A549 (cell line): ENCODE measurements at regions not wholly inside any gene's neighbourhood (a gene's known extent, or its start where the extent isn't known, plus 50 kb on each side); places are given as distances from the start of the nearest gene placed in this dataset.

Experiments used
- ATAC-seq, 2 experiments: fragments of 200-7000 bp in 1 of 2; fragments of >200 bp in 1 of 2; cut with Nextera tagmentation in 1 of 2; cut with Tn5 transposase in 1 of 2; 3 replicates each; pipeline versions ENCODE4 v1.8.0 to v1.9.1; 2018 to 2020; ENCODE audit warnings: mild to moderate bottlenecking in 1 of 2, moderate library complexity in 1 of 2
- CTCF ChIA-PET: fragments of 300-600 bp; sonication (Branson Sonifier 250); formaldehyde crosslinking; extraction: SDS; loops from one replicate; lab custom pipeline; 2021; ENCODE audit warnings: antibody characterized with exemption, inconsistent platforms; lab: Yijun Ruan, JAX
- POLR2A ChIA-PET: fragments of 350-600 bp; formaldehyde crosslinking; extraction: SDS; loops from one replicate; lab custom pipeline; 2021; ENCODE audit warnings: antibody characterized with exemption, inconsistent platforms; lab: Yijun Ruan, JAX
- DNase-seq, 2 experiments: peaks; one replicate each; pipeline versions ENCODE4 v3.0.0 to v3.0.0-alpha.2; 2011 to 2016; ENCODE audit warnings: low read depth in 1 of 2, low spot score in 1 of 2
- FAIRE-seq: peaks from 2 replicates; lab custom pipeline; 2011; peaks lifted over from hg19 to GRCh38; lab: Jason Lieb, UNC
- H3K27ac ChIP-seq, 2 experiments: fragments of >200 bp; sonication (Bioruptor Twin); formaldehyde crosslinking; 3 replicates each; pipeline ENCODE4 v1.5.1; 2016 to 2017
- H3K4me1 ChIP-seq: fragments of >200 bp; sonication (Bioruptor Twin); formaldehyde crosslinking; 3 replicates; pipeline ENCODE4 v1.6.1; 2016
- H3K4me2 ChIP-seq: fragments of >200 bp; sonication (Bioruptor Twin); formaldehyde crosslinking; 3 replicates; pipeline ENCODE4 v1.6.1; 2016
- H3K4me3 ChIP-seq: fragments of >200 bp; sonication (Bioruptor Twin); formaldehyde crosslinking; 3 replicates; pipeline ENCODE4 v1.5.1; 2016
- H3K9me3 ChIP-seq: fragments of >200 bp; sonication (Bioruptor Twin); formaldehyde crosslinking; 3 replicates; pipeline ENCODE4 v1.6.1; 2016
- CBX2 ChIP-seq: fragments of 200-600 bp; sonication (generic); IDR thresholded peaks from 2 replicates; pipeline ENCODE4 v1.6.1; 2016; ENCODE audit warnings: low read depth, mild to moderate bottlenecking, borderline replicate concordance
- CBX8 ChIP-seq: fragments of 200-600 bp; sonication (generic); IDR thresholded peaks from 2 replicates; pipeline ENCODE4 v1.6.1; 2016
- CHD2 ChIP-seq: fragments of 150-350 bp; IDR thresholded peaks from 2 replicates; pipeline ENCODE4 v1.6.1; 2014; ENCODE audit warnings: low read length; ENCODE audit not compliant: partially characterized antibody
- EHF ChIP-seq: fragments of 250-450 bp; sonication (Bioruptor Pico); IDR thresholded peaks from 2 replicates; pipeline ENCODE4 v1.5.0; 2020; ENCODE audit warnings: mild to moderate bottlenecking
- EHMT2 ChIP-seq: fragments of 200-600 bp; sonication (generic); IDR thresholded peaks from 2 replicates; pipeline ENCODE4 v1.6.1; 2016; ENCODE audit warnings: antibody characterized with exemption, low read depth, mild to moderate bottlenecking, moderate library complexity
- ESRRA ChIP-seq: fragments of 150-350 bp; IDR thresholded peaks from 2 replicates; pipeline ENCODE4 v1.6.1; 2014; ENCODE audit warnings: mild to moderate bottlenecking, low read length, borderline replicate concordance
- FOSB ChIP-seq: fragments of 250-450 bp; sonication (Bioruptor Pico); IDR thresholded peaks from 2 replicates; pipeline ENCODE4 v1.5.0; 2020; ENCODE audit warnings: mild to moderate bottlenecking, moderate library complexity
- FOXS1 ChIP-seq: fragments of 250-450 bp; sonication (Bioruptor Pico); IDR thresholded peaks from 2 replicates; pipeline ENCODE4 v1.5.0; 2020; ENCODE audit warnings: mild to moderate bottlenecking, moderate library complexity
- GATA3 ChIP-seq: IDR thresholded peaks from 2 replicates; pipeline ENCODE4 v1.6.1; 2012; ENCODE audit warnings: borderline replicate concordance
- HEYL ChIP-seq: fragments of 250-450 bp; sonication (Bioruptor Pico); IDR thresholded peaks from 2 replicates; pipeline ENCODE4 v1.8.0; 2021; ENCODE audit warnings: mild to moderate bottlenecking, moderate library complexity
- HOXB13 ChIP-seq: fragments of 250-450 bp; sonication (Bioruptor Pico); IDR thresholded peaks from 2 replicates; pipeline ENCODE4 v1.5.0; 2020; ENCODE audit warnings: low read depth, mild to moderate bottlenecking, moderate library complexity
- KDM1A ChIP-seq: fragments of 200-600 bp; sonication (generic); IDR thresholded peaks from 2 replicates; pipeline ENCODE4 v1.6.1; 2016; ENCODE audit warnings: low read depth, mild to moderate bottlenecking
- NR3C1 ChIP-seq: fragments of >200 bp; sonication (Bioruptor Twin); formaldehyde crosslinking; IDR thresholded peaks from 3 replicates; pipeline ENCODE4 v1.6.1; 2017
- POLR2A ChIP-seq: IDR thresholded peaks from 2 replicates; pipeline ENCODE4 v1.6.1; 2012; ENCODE audit warnings: mild to moderate bottlenecking, low read length
- POLR2AphosphoS2 ChIP-seq: conservative IDR thresholded peaks from 2 replicates; pipeline ENCODE4 v1.6.1; 2012; ENCODE audit warnings: low read length, improper control_type of control experiment, inconsistent platforms
- RAD21 ChIP-seq, 2 experiments: fragments of >200 bp in 1 of 2; sonication (Bioruptor Twin) in 1 of 2; formaldehyde crosslinking in 1 of 2; IDR thresholded peaks in 1 of 2; conservative IDR thresholded peaks in 1 of 2; 2 replicates in 1 of 2; 3 replicates in 1 of 2; pipeline ENCODE4 v1.6.1; 2012 to 2018; ENCODE audit warnings: inconsistent platforms in 1 of 2
- RARB ChIP-seq: fragments of 250-450 bp; sonication (Bioruptor Pico); IDR thresholded peaks from 2 replicates; pipeline ENCODE4 v1.8.0; 2021; ENCODE audit warnings: mild to moderate bottlenecking, moderate library complexity
- RFX5 ChIP-seq: fragments of 450-650 bp; IDR thresholded peaks from 2 replicates; pipeline ENCODE4 v1.7.1; 2014; ENCODE audit warnings: antibody characterized with exemption, mild to moderate bottlenecking, moderate library complexity
- RNF2 ChIP-seq: fragments of 200-600 bp; sonication (generic); IDR thresholded peaks from 2 replicates; pipeline ENCODE4 v1.6.1; 2016; ENCODE audit warnings: low read depth, mild to moderate bottlenecking, antibody characterized with exemption, moderate library complexity, borderline replicate concordance
- SMC3 ChIP-seq: fragments of >200 bp; sonication (Bioruptor Twin); formaldehyde crosslinking; IDR thresholded peaks from 3 replicates; pipeline ENCODE4 v1.6.1; 2018; ENCODE audit warnings: inconsistent platforms
- TFCP2L1 ChIP-seq: fragments of 250-450 bp; sonication (Bioruptor Pico); IDR thresholded peaks from 2 replicates; pipeline ENCODE4 v1.5.0; 2021; ENCODE audit warnings: mild to moderate bottlenecking
- ZC3H11A ChIP-seq: fragments of 450-650 bp; IDR thresholded peaks from 2 replicates; pipeline ENCODE4 v1.6.1; 2014; ENCODE audit warnings: antibody characterized with exemption, mild to moderate bottlenecking
- ZNF302 ChIP-seq: fragments of 250-450 bp; sonication (Bioruptor Pico); IDR thresholded peaks from 2 replicates; pipeline ENCODE4 v1.9.0; 2021; ENCODE audit warnings: inconsistent platforms, mild to moderate bottlenecking, moderate library complexity
- WGBS: methylation state at CpG from one replicate; pipeline ENCODE4 v1.1.6; 2017; ENCODE audit errors: missing lambda C conversion rate; 5-methylcytosine and 5-hydroxymethylcytosine counted together
- TF ChIP-seq, protein P1 (sequence below): IDR thresholded peaks from 2 replicates; pipeline ENCODE4 v1.6.1; 2012
- TF ChIP-seq, protein P2 (sequence below): fragments of >200 bp; sonication (Bioruptor Twin); formaldehyde crosslinking; IDR thresholded peaks from 3 replicates; pipeline ENCODE4 v1.5.1; 2016
- TF ChIP-seq, protein P3 (sequence below): fragments of >200 bp; sonication (Bioruptor Twin); formaldehyde crosslinking; IDR thresholded peaks from 3 replicates; pipeline ENCODE4 v1.6.1; 2016
- TF ChIP-seq, protein P4 (sequence below): fragments of >200 bp; sonication (Bioruptor Twin); formaldehyde crosslinking; IDR thresholded peaks from 2 replicates; pipeline ENCODE4 v1.6.1; 2016

DNA sequence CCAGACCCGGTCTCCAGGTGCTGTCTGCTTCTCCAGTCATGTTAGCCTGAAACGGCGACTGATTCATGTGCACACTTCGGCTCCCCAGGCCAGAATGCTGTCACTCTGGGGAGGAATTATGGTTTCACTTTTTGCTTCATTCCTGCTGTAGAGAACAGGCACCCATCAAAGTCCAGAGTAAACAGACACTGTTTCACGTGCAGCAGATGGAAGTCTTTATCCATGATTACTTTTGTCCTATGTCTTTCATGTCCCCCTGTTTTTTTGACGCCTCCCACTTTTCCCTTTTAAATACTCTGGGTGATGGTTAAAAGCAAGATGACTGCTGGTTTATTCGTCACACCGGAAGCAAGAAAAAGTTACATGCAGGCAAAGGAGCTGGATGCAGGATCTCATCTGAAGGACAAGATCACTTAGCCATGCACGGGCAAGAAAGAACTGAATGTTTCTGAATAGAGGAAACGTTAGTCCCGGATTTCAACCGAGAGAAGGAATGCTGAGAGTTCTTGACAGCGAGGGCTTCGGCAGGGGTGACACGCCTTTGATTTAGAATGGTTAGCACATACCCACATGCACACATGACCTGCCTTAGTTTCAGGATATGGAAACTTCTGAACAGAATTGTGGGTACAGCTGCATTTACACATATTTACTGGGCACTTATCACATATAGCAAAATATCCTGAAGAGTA is 250.0 kb upstream of the KLF6 start:
- no peak for FAIRE-seq
- Histone ChIP-seq H3K4me3 (no peak overlapping the region), H3K9me3 (no peaks in the 10 kb centered on the region), H3K4me1 (no peaks in the 10 kb centered on the region), H3K4me2 (no peak overlapping the region), H3K27ac (no peak overlapping the region)
- WGBS = 80% methylated on average over 15 of the region's 15 CpGs
- no peak for TF ChIP-seq POLR2AphosphoS2
- ChIA-PET POLR2A (no interaction called here), CTCF (interaction anchor here (0.5 kb wide), 1 partner anchor 1057 kb away, joined by 3 read pairs; no protein-coding TSS in a partner anchor)
- no peak for ATAC-seq
- no peak for DNase-seq

DNA sequence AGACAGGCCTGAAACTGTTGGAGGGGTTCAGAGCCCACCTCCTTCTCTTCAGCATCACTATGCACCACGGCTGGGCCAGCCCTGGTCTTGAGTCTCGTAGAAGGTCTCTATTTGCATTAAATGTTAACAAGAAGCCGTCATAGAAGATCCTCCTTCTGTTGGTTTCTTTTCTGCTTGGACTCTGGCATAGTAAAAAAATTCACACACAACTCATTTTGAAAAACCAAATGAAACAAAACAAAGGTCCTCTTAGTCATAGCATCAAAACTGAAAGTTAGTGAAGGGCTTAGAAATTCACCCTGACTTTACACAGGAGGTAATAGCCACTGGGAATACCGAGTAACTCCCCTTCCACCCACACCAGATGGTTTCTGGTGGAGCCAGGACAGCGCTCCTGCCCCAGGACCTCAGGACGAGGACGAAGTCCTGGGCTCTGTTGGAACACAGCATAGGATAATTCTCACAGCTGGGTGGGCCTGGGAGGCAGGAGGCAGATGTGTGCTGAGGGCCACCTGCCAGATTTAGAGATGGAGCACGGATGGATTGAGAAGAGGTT is 248.4 kb upstream of the KLF6 start:
- Histone ChIP-seq H3K4me2 (no peak overlapping the region), H3K27ac (no peak overlapping the region), H3K4me3 (no peak overlapping the region), H3K4me1 (no peaks in the 10 kb centered on the region), H3K9me3 (no peaks in the 10 kb centered on the region)
- FAIRE-seq = no peak
- CTCF ChIA-PET = no interaction called here
- TF ChIP-seq FOXS1 (CRISPR knock-in tag) (no peak), HEYL (CRISPR knock-in tag) (no peak), EHF (no peak), ZNF302 (CRISPR knock-in tag) (no peak), SMC3 (no peak), TFCP2L1 (no peak), ZC3H11A (no peak), RFX5 (no peak), CBX2 (no peak), EHMT2 (no peak), RNF2 (no peak), NR3C1 (no peak), CHD2 (no peak), ESRRA (no peak)
- TF ChIP-seq, protein P1, sequence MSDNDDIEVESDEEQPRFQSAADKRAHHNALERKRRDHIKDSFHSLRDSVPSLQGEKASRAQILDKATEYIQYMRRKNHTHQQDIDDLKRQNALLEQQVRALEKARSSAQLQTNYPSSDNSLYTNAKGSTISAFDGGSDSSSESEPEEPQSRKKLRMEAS = no peak
- TF ChIP-seq, protein P2, sequence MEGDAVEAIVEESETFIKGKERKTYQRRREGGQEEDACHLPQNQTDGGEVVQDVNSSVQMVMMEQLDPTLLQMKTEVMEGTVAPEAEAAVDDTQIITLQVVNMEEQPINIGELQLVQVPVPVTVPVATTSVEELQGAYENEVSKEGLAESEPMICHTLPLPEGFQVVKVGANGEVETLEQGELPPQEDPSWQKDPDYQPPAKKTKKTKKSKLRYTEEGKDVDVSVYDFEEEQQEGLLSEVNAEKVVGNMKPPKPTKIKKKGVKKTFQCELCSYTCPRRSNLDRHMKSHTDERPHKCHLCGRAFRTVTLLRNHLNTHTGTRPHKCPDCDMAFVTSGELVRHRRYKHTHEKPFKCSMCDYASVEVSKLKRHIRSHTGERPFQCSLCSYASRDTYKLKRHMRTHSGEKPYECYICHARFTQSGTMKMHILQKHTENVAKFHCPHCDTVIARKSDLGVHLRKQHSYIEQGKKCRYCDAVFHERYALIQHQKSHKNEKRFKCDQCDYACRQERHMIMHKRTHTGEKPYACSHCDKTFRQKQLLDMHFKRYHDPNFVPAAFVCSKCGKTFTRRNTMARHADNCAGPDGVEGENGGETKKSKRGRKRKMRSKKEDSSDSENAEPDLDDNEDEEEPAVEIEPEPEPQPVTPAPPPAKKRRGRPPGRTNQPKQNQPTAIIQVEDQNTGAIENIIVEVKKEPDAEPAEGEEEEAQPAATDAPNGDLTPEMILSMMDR = no peak
- TF ChIP-seq, protein P3, sequence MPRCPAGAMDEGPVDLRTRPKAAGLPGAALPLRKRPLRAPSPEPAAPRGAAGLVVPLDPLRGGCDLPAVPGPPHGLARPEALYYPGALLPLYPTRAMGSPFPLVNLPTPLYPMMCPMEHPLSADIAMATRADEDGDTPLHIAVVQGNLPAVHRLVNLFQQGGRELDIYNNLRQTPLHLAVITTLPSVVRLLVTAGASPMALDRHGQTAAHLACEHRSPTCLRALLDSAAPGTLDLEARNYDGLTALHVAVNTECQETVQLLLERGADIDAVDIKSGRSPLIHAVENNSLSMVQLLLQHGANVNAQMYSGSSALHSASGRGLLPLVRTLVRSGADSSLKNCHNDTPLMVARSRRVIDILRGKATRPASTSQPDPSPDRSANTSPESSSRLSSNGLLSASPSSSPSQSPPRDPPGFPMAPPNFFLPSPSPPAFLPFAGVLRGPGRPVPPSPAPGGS = no peak
- TF ChIP-seq, protein P4, sequence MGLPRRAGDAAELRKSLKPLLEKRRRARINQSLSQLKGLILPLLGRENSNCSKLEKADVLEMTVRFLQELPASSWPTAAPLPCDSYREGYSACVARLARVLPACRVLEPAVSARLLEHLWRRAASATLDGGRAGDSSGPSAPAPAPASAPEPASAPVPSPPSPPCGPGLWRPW = no peak
- POLR2A ChIA-PET = no interaction called here
- ATAC-seq = no peak
- 77% methylated on average over 8 of the region's 8 CpGs for WGBS
- no peak for DNase-seq

DNA sequence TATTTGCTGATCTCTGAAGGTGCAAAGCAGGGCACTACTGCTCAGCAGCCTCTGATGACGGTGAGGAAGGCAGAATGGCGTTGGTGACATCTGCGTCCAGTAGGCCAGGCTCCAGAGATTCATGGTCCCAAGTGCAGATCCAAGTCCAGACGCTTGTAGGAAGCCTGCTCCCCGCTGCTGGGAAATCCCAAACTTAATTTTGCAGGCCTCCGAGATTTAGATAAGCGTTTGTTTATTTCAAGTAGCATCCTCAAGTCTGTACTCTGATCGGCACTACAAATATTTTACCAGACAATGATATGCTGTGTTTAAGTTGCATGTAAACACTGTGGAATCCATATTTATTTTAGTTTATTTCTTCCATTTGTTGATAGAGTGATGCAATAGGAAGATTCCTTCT is 244.9 kb upstream of the KLF6 start:
- no peak for FAIRE-seq
- TF ChIP-seq, protein P3 = no peak
- TF ChIP-seq RARB (CRISPR knock-in tag) (no peak), FOSB (CRISPR knock-in tag) (no peak), GATA3 (no peak), KDM1A (no peak), POLR2A (no peak), RAD21 (conservative IDR thresholded peaks at IDR 0.05 in 1 of 2, IDR thresholded peaks at IDR 0.05 in 1 of 2) (no peak), HOXB13 (CRISPR knock-in tag) (no peak), CBX2 (no peak), CBX8 (no peak)
- TF ChIP-seq, protein P1 = no peak
- H3K27ac ChIP-seq = no peak overlapping the region
- H3K4me2 ChIP-seq = no peak overlapping the region
- 83% methylated on average over 8 of the region's 8 CpGs for WGBS
- CTCF ChIA-PET = interaction anchor here (1.1 kb wide), 1 partner anchor 11 kb away, joined by 3 read pairs; no protein-coding TSS in a partner anchor
- no peaks in the 10 kb centered on the region for H3K4me1 ChIP-seq
- ATAC-seq = no peak
- no peak overlapping the region for H3K4me3 ChIP-seq
- H3K9me3 ChIP-seq = no peaks in the 10 kb centered on the region
- no peak for DNase-seq
- POLR2A ChIA-PET = no interaction called here
